ENCODE measurements at regions not wholly inside any gene's neighbourhood (a gene's known extent, or its start where the extent isn't known, plus 50 kb on each side); places are given as distances from the start of the nearest gene placed in this dataset.

- H3K4me3 ChIP-seq (ENCODE audit: low read depth in 1 of 3, low read length in 3 of 3), result no peak overlapping the region
- H3K9me3 ChIP-seq (ENCODE audit: control insufficient read depth in 4 of 4, low read length in 3 of 4), result no peaks in the 10 kb centered on the region
- no peak overlapping the region for H3K27ac ChIP-seq (ENCODE audit: low read depth in 1 of 2, low read length in 2 of 2)
- no peaks in the 10 kb centered on the region for H3K4me1 ChIP-seq (ENCODE audit: control insufficient read depth in 4 of 4, insufficient read depth in 4 of 4, low read length in 3 of 4)
- no peak for TF ChIP-seq GABPA (IDR thresholded peaks at IDR 0.05 in 1 of 2, conservative IDR thresholded peaks at IDR 0.05 in 1 of 2)
- no peak for TF ChIP-seq RAD21 (IDR thresholded peaks at IDR 0.05)
- no peak for TF ChIP-seq REST (IDR thresholded peaks at IDR 0.05)
- TF ChIP-seq YY1 (IDR thresholded peaks at IDR 0.05), result no peak
- TF ChIP-seq, protein P1, sequence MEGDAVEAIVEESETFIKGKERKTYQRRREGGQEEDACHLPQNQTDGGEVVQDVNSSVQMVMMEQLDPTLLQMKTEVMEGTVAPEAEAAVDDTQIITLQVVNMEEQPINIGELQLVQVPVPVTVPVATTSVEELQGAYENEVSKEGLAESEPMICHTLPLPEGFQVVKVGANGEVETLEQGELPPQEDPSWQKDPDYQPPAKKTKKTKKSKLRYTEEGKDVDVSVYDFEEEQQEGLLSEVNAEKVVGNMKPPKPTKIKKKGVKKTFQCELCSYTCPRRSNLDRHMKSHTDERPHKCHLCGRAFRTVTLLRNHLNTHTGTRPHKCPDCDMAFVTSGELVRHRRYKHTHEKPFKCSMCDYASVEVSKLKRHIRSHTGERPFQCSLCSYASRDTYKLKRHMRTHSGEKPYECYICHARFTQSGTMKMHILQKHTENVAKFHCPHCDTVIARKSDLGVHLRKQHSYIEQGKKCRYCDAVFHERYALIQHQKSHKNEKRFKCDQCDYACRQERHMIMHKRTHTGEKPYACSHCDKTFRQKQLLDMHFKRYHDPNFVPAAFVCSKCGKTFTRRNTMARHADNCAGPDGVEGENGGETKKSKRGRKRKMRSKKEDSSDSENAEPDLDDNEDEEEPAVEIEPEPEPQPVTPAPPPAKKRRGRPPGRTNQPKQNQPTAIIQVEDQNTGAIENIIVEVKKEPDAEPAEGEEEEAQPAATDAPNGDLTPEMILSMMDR (IDR thresholded peaks at IDR 0.05; ENCODE audit: low read depth, low read length, missing input control), result no peak
- no peak for TF ChIP-seq SP1 (IDR thresholded peaks at IDR 0.05)
- TF ChIP-seq, protein P2, sequence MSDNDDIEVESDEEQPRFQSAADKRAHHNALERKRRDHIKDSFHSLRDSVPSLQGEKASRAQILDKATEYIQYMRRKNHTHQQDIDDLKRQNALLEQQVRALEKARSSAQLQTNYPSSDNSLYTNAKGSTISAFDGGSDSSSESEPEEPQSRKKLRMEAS (IDR thresholded peaks at IDR 0.05), result no peak
- 77% methylated on average over 9 of the region's 9 CpGs for WGBS
- no peak overlapping the region for H3K9ac ChIP-seq (ENCODE audit: low read depth in 1 of 2, low read length in 2 of 2)
- no peak for DNase-seq (ENCODE audit: low spot score)
- no peaks in the 10 kb centered on the region for H3K27me3 ChIP-seq (ENCODE audit: control insufficient read depth in 4 of 4, insufficient read depth in 4 of 4, low read length in 3 of 4)
- no peaks in the 10 kb centered on the region for H3K36me3 ChIP-seq (ENCODE audit: control insufficient read depth in 4 of 4, insufficient read depth in 3 of 4, low read depth in 1 of 4, low read length in 3 of 4)
Measured at GRCh38 chr2:41944220-41944880, 103.5 kb upstream of the PKDCC start.

- no peak for DNase-seq (ENCODE audit: low spot score)
Measured at GRCh38 chr2:41947701-41948396, 100.0 kb upstream of the PKDCC start.

More at GRCh38 chr2:41947701-41948396, 100.0 kb upstream of the PKDCC start:
- Histone ChIP-seq H3K9ac (ENCODE audit: low read depth in 1 of 2, low read length in 2 of 2) (no peak overlapping the region), H3K27ac (ENCODE audit: low read depth in 1 of 2, low read length in 2 of 2) (no peak overlapping the region), H3K9me3 (ENCODE audit: control insufficient read depth in 4 of 4, low read length in 3 of 4) (no peaks in the 10 kb centered on the region), H3K4me1 (ENCODE audit: control insufficient read depth in 4 of 4, insufficient read depth in 4 of 4, low read length in 3 of 4) (no peaks in the 10 kb centered on the region), H3K4me3 (ENCODE audit: low read depth in 1 of 3, low read length in 3 of 3) (no peak overlapping the region), H3K36me3 (ENCODE audit: control insufficient read depth in 4 of 4, insufficient read depth in 3 of 4, low read depth in 1 of 4, low read length in 3 of 4) (no peaks in the 10 kb centered on the region), H3K27me3 (ENCODE audit: control insufficient read depth in 4 of 4, insufficient read depth in 4 of 4, low read length in 3 of 4) (no peaks in the 10 kb centered on the region)
- no peak for TF ChIP-seq ZBTB33 (IDR thresholded peaks at IDR 0.05)
- no peak for TF ChIP-seq SP1 (IDR thresholded peaks at IDR 0.05)
- no peak for TF ChIP-seq TAF1 (conservative IDR thresholded peaks at IDR 0.05)
- peak; percentile 36 for TF ChIP-seq NR2F2 (IDR thresholded peaks at IDR 0.05)
- no peak for TF ChIP-seq JUND (IDR thresholded peaks at IDR 0.05)
- TF ChIP-seq EGR1 (IDR thresholded peaks at IDR 0.05; ENCODE audit: low read depth in 2 of 2), result no peak
- 35% methylated on average over 11 of the region's 11 CpGs for WGBS
